ENCODE measurements at regions not wholly inside any gene's neighbourhood (a gene's known extent, or its start where the extent isn't known, plus 50 kb on each side); places are given as distances from the start of the nearest gene placed in this dataset.
A peak's percentile ranks its signal among the peaks of the same experiment; 100 is the strongest.

DNA sequence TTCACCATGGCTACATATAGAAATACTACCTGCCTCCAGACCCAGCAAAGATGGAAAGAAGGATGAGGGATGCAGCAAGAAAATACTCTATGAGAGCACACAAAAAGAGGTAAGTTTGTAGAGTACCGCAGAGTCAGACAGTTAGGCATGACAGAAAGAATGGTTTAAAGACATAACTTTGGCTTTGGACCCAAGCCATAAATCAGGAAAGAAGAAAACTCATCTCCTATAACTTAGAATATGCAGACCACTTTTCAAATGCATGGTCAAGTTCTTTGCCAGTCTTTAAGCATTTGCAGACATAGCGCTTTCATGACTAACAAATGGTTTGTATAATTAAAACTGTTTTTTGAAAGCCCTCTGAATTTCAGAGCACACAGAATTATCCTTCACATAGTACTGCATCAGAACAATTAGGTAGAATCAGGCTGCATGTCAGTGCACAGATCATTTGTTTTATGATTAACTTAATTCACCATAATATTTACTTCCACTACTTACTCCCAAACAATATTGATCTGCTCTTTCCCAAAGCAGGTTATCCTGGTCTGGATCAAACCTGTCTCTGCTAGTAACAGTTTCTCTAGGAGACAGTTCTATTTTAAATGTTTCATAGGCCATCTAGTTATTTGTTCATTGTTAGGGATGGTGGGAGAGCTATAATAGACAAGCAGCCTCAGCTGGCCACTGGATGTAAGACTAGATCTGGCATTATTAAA is 280.7 kb upstream of the NR5A2 start:
- no peak for DNase-seq (ENCODE audit: low read depth)

DNA sequence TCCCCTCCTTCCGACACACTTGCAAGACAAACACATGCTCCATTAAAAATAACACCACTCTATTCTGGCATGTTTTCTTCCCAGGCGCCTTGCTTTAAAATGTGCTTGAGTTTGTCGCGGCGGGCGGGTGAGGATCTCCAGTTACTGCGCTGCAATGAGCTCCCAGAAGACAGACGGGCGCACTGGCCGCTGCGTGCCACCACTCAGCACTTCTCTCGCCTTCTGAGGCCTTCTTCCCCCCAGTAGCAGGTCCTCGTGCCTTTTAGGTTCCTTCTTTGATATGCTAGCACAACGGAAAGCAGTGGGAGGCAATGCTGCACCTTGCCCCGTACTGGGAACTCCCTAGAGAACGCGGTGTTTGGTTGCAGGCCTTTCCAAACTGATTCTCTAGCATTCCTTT is 279.5 kb upstream of the NR5A2 start:
- DNase-seq (ENCODE audit: low read depth): no peak

DNA sequence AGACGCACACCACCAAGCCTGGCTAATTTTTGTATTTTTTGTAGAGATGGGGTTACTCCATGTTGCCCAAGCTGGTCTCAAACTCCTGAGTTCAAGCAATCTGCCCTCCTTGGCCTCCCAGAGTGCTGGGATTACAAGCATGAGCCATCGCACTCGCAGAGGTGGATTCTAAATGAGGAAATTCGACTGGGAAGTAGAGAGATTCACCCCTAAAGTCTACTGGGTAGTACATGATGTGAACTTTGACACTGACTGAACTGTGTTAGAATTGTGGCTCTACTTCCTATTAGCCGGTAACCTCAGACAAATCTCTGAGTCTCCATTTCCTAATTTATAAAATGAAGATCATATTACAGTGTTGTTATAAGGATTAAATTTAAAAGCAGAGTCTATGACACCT is 276.0 kb upstream of the NR5A2 start:
- DNase-seq (ENCODE audit: low read depth): no peak

DNA sequence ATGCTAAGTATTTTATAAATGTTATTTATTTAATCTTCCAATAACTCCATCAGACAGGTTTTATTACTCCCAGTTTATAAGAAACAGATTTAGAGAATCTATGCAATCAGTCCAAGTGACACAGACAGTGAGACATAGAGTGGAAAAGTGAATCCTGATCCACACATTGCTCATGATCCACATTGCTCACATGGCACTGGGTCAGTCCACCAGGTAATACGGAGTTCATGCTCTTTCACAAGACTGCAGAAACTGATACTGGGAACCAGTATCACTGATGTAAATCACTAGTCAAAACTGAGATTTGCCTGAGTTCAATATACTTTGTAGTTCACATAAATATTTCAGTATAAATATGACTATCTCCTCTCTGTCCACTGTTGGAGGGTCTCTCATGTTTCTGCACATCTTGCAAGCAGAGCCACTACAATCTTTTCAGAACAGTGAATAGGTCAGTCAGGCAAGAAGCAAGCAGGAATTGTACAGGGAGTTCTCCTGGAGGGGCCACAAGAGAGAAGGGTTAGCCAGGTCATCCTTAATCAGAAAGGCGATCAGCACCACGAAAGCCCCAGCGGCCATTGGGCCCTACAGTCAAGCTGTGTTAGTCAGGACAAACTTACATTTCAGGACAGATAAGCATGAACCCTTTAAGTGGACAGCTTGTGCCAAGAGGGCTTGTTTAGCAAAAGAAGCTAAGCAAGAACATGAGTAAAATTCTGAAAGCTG is 275.4 kb upstream of the NR5A2 start:
- DNase-seq (ENCODE audit: low read depth): no peak

DNA sequence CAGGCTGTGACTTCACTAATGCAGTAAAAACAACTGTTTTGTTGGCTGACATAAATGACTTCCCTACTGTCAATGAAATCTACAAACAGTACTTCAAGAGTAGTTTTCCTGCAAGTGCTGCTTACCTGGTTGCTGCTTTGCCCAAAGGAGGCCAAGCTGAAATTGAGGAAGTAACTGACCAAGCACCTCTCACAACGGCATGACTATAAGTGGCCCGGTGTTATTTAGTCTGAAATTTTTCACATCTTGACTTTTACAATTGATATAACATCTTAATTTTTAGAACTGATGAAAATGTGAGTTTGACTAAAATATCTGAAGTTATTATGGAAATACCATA is 274.9 kb upstream of the NR5A2 start:
- DNase-seq (ENCODE audit: low read depth): no peak

DNA sequence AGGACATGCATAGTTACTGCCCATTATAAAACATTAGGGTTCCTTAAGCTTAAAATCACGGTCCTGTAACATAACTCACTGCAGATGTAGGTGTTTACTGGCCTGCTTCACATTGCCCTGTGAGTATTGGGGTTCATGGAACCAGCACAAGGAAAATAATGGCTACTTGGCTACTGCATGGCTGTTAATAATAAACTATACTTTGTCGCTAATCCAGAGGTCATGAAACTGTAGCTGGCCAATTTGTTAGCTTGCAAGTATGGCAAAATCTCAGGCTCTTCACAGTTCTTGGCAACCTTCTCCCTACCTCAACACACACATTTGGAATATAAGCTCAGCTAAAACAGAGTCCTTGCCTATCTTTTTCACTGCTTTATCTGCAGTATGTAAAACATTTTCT is 274.0 kb upstream of the NR5A2 start:
- no peak for DNase-seq (ENCODE audit: low read depth)

DNA sequence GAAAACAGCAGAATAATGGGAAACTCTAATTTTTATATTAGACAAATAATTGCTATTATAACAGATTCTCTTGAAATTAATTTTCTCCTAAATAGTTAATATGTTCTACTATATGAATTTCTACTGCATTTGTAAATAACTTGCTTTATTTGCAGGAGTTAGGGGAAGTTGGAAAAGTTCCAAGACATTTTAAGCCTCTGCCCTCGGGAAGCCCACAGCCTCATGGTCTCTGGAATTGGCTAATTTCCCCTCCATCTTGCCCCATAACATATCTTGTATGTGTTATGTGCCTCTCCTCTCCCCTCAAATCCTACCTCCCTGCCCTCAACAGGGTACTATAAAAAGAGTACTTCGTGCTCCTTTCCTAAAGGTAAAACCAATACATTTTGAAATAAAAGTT is 271.4 kb upstream of the NR5A2 start:
- no peak for DNase-seq (ENCODE audit: low read depth)

- DNase-seq (ENCODE audit: low read depth): no peak
Measured at GRCh38 chr1:199758626-199759255, 268.8 kb upstream of the NR5A2 start.

- no peak for DNase-seq (ENCODE audit: low read depth)
Measured at GRCh38 chr1:199759268-199759730, 268.2 kb upstream of the NR5A2 start.

- DNase-seq (ENCODE audit: low read depth): no peak
Measured at GRCh38 chr1:199762572-199762971, 264.9 kb upstream of the NR5A2 start.

GRCh38 chr1:199766218-199766792 is 261.2 kb upstream of the NR5A2 start:
- DNase-seq (ENCODE audit: low read depth): no peak

GRCh38 chr1:199767700-199768099 is 259.8 kb upstream of the NR5A2 start:
- DNase-seq (ENCODE audit: low read depth): no peak

DNA sequence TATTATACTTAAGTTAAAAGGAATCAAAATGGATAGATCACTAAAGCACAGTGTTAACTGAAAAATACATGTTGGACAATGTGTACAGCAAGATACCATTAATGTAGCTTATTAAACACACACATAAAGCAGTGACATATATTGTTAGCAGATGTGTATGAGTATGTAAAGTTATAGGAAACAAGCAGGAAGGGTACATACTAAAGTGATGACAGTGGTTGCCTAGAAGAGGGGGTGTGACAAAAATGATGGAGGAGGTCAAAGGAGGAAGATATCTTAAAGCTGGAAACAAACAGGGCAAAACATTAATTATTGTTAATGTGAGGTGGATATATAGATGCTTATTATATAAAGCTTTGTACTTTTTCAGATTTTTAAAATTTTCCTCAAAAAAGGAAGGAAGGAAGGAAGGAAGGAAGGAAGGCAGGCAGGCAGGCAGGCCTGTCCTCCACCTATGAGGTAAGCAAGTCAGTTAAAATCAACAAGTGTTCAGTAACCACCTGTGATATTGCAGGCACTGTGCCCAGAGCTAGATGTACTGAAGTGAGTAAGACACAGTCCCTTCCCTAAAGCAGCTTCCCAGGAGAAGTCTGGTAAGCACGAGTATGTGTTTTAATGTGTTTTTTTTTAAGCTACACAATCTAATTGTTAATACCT is 252.9 kb upstream of the NR5A2 start:
- no peak for DNase-seq (ENCODE audit: low read depth)

- DNase-seq (ENCODE audit: low read depth): no peak
Measured at GRCh38 chr1:199776768-199777497, 250.6 kb upstream of the NR5A2 start.

DNA sequence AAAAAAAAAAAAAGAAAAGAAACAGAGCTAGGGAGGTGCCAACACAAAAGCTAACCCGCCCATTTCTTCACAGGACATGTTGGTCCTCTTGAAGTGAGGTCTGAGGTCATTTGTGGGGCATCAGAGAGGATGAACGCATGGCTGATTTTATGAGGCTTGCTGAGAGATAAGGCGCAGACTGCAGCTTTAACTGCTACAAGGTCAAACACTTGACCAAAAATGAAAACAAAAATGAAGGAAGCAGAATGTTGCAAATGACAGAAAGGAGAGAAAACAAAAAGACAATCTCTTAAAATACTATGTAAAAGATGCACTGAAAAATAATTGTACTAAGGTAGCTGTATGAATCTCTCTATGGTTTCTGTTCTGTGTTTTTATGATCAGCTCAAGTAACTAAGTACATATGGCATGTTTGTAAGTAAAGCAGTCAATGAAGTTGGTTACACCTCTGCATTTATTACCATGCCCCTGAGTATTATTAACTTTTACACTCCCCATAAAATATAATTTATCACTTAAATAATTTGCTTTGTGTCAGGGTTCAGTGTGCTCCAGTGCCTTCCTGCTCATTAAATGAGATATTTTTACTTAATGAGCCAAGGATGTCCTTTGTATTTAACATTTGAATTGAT is 249.1 kb upstream of the NR5A2 start:
- DNase-seq (ENCODE audit: low read depth): no peak

GRCh38 chr1:199780091-199780490 is 247.4 kb upstream of the NR5A2 start:
- DNase-seq (ENCODE audit: low read depth): no peak

GRCh38 chr1:199780948-199781670 is 246.4 kb upstream of the NR5A2 start:
- peak; percentile 10 for DNase-seq (ENCODE audit: low read depth)

GRCh38 chr1:199784138-199784895 is 243.2 kb upstream of the NR5A2 start:
- no peak for DNase-seq (ENCODE audit: low read depth)

DNA sequence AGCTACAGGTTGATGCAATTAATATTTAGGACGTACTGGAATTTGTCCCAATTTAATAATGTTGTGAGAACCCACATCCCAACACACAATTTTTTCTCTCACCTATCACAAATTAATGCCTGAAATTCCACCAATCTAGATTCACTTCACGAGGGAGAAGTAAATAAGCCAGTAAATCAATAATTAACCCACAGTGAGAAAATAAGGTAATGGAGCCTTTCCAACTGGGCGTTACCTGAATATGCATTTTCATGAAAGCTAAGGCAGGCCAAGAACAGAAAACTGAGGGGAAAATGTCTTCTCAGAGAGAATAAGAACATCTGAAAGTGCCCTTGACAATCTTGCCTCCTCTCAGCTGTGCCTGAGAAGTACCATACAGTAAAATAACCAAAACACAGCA is 240.8 kb upstream of the NR5A2 start:
- no peak for DNase-seq (ENCODE audit: low read depth)

DNA sequence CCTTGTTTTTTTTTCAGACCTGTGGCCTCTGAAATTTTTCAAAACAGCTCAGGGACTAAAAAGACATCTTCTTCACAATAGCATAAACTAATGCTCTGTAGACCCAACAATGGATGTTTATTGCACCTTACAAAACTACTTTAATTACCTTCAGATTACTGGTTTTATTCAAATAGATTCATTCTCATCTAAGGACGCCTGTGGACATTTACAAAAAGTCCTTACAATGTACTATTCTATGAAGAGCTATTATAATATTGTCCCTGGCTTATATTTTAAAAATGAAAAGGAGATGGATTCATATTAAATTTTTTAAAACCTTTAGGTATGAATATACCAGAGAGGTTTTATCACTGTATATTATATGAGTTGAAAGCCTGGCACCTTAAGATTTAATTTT is 238.4 kb upstream of the NR5A2 start:
- DNase-seq (ENCODE audit: low read depth): no peak

Data from fibroblast of gingiva (primary cell).